ENCODE measurements at regions not wholly inside any gene's neighbourhood (a gene's known extent, or its start where the extent isn't known, plus 50 kb on each side); places are given as distances from the start of the nearest gene placed in this dataset.

- TF ChIP-seq TCF12 (IDR thresholded peaks at IDR 0.05) (no peak), USF1 (IDR thresholded peaks at IDR 0.05; ENCODE audit: borderline replicate concordance, low read depth) (no peak), SMC3 (IDR thresholded peaks at IDR 0.05; ENCODE audit: low read depth, low read length) (no peak), ELF1 (IDR thresholded peaks at IDR 0.05) (no peak), TAF1 (IDR thresholded peaks at IDR 0.05; ENCODE audit: borderline replicate concordance, low read depth, low read length) (no peak), TEAD4 (IDR thresholded peaks at IDR 0.05; ENCODE audit: borderline replicate concordance, insufficient read depth) (no peak), REST (IDR thresholded peaks at IDR 0.05; ENCODE audit: low read depth, low read length) (no peak)
These were observed 79.4 kb downstream of the NXNL2 start (continued) for GRCh38 chr9:88614359-88614758.

GRCh38 chr9:88623698-88624097 is 88.7 kb downstream of the NXNL2 start:
- no peak for TF ChIP-seq MEF2A (IDR thresholded peaks at IDR 0.05; ENCODE audit: borderline replicate concordance, low read depth)
- no peak for TF ChIP-seq ELF1 (IDR thresholded peaks at IDR 0.05)
- no peak for TF ChIP-seq FOXM1 (IDR thresholded peaks at IDR 0.05; ENCODE audit: low read depth)
- no peak for TF ChIP-seq GABPA (IDR thresholded peaks at IDR 0.05; ENCODE audit: low read depth)
- TF ChIP-seq MXI1 (IDR thresholded peaks at IDR 0.05; ENCODE audit: low read depth, low read length) = no peak
- no peak for TF ChIP-seq PBX3 (IDR thresholded peaks at IDR 0.05)
- no peak for TF ChIP-seq NFIC (IDR thresholded peaks at IDR 0.05; ENCODE audit: borderline replicate concordance)
- no peak for TF ChIP-seq EP300 (IDR thresholded peaks at IDR 0.05; ENCODE audit: borderline replicate concordance in 1 of 2, low read depth in 1 of 2, low read length in 1 of 2)
- no peak for TF ChIP-seq EZH2phosphoT487 (IDR thresholded peaks at IDR 0.05; ENCODE audit: borderline replicate concordance, low read depth)
- no peak for TF ChIP-seq GATA2 (CRISPR knock-in tag; IDR thresholded peaks at IDR 0.05)
- no peak for TF ChIP-seq FOSL2 (IDR thresholded peaks at IDR 0.05; ENCODE audit: borderline replicate concordance, low read depth)
- TF ChIP-seq SIN3A (IDR thresholded peaks at IDR 0.05; ENCODE audit: borderline replicate concordance, low read depth, low read length) = no peak
- TF ChIP-seq POLR2AphosphoS5 (IDR thresholded peaks at IDR 0.05; ENCODE audit: low read depth, low read length) = no peak
- no peak for TF ChIP-seq TAF1 (IDR thresholded peaks at IDR 0.05; ENCODE audit: borderline replicate concordance, low read depth, low read length)
- TF ChIP-seq USF1 (IDR thresholded peaks at IDR 0.05; ENCODE audit: borderline replicate concordance, low read depth) = no peak
- TF ChIP-seq RXRA (IDR thresholded peaks at IDR 0.05; ENCODE audit: borderline replicate concordance, low read depth) = no peak
- no peak for TF ChIP-seq REST (IDR thresholded peaks at IDR 0.05; ENCODE audit: low read depth, low read length)
- TF ChIP-seq CHD2 (IDR thresholded peaks at IDR 0.05; ENCODE audit: low read length, partially characterized antibody) = no peak
- no peak for TF ChIP-seq YY1 (IDR thresholded peaks at IDR 0.05; ENCODE audit: low read depth)
- no peak for TF ChIP-seq RFX5 (IDR thresholded peaks at IDR 0.05; ENCODE audit: low read length)
- no peaks in the 10 kb centered on the region for H3K36me3 ChIP-seq (replicated peaks in 1 of 2; ENCODE audit: control insufficient read depth in 1 of 2, insufficient read depth in 2 of 2, low read length in 1 of 2)
- ChIA-PET POLR2A (no interaction called here), CTCF (interaction anchor here (0.6 kb wide), 1 partner anchor 142 kb away, joined by 3 read pairs; no protein-coding TSS in a partner anchor)
- H3K79me2 ChIP-seq (ENCODE audit: insufficient read depth) = no peaks in the 10 kb centered on the region
- no peaks in the 10 kb centered on the region for H3K27me3 ChIP-seq (ENCODE audit: insufficient read depth)
- no peaks in the 10 kb centered on the region for H3K4me1 ChIP-seq (ENCODE audit: control insufficient read depth in 1 of 2, insufficient read depth in 2 of 2, low read depth in 1 of 2, low read length in 1 of 2)
- no peak overlapping the region for H3K4me2 ChIP-seq
- H3K27ac ChIP-seq (ENCODE audit: low read depth in 2 of 2, low read length in 1 of 2) = no peak overlapping the region
- no peaks in the 10 kb centered on the region for H3K9me3 ChIP-seq
- no peak overlapping the region for H3K9ac ChIP-seq
- no peaks in the 10 kb centered on the region for H3F3A ChIP-seq (replicated peaks; ENCODE audit: insufficient read depth)
- no peaks in the 10 kb centered on the region for H4K20me1 ChIP-seq (ENCODE audit: insufficient read depth)
- no peak overlapping the region for H2AFZ ChIP-seq (ENCODE audit: low read depth)
- H3K9me2 ChIP-seq = no peaks in the 10 kb centered on the region
- no peak for DNase-seq
- no peak overlapping the region for H3K4me3 ChIP-seq (ENCODE audit: low read depth in 2 of 2, low read length in 1 of 2)
